H1 (cell line): ENCODE measurements at regions not wholly inside any gene's neighbourhood (a gene's known extent, or its start where the extent isn't known, plus 50 kb on each side); places are given as distances from the start of the nearest gene placed in this dataset.

Source experiments
- HDAC2 ChIP-seq, 2 experiments: fragments of 300-600 bp in 1 of 2; sonication (generic) in 1 of 2; IDR thresholded peaks; 2 replicates each; pipeline ENCODE4 v1.6.1; 2011 to 2012; ENCODE audit warnings: low read depth in 2 of 2, low read length in 2 of 2, mild to moderate bottlenecking in 2 of 2, moderate library complexity in 2 of 2, borderline replicate concordance in 1 of 2, inconsistent platforms in 1 of 2
- HDAC6 ChIP-seq: IDR thresholded peaks from one replicate; pipeline ENCODE4 v1.7.1; 2012; ENCODE audit warnings: low read depth, mild to moderate bottlenecking, inconsistent platforms, low read length, moderate library complexity
- JUND ChIP-seq: IDR thresholded peaks from 2 replicates; pipeline ENCODE4 v1.6.1; 2011; ENCODE audit warnings: mild to moderate bottlenecking, improper control_type of control experiment, low read length
- MAFK ChIP-seq: IDR thresholded peaks from 2 replicates; pipeline ENCODE4 v1.6.1; 2012; ENCODE audit warnings: low read depth, mild to moderate bottlenecking, improper control_type of control experiment, low read length
- TF ChIP-seq, protein P1 (sequence below): IDR thresholded peaks from 2 replicates; pipeline ENCODE4 v1.6.1; 2012; ENCODE audit warnings: low read length, inconsistent platforms

GRCh38 chr1:102531036-102531435 is 534.3 kb upstream of the OLFM3 start (continued):
- TF ChIP-seq HDAC2 (IDR thresholded peaks at IDR 0.05; ENCODE audit: borderline replicate concordance in 1 of 2, low read depth in 2 of 2, low read length in 2 of 2) (no peak), JUND (no peak), MAFK (no peak), HDAC6 (no peak)
- TF ChIP-seq, protein P1, sequence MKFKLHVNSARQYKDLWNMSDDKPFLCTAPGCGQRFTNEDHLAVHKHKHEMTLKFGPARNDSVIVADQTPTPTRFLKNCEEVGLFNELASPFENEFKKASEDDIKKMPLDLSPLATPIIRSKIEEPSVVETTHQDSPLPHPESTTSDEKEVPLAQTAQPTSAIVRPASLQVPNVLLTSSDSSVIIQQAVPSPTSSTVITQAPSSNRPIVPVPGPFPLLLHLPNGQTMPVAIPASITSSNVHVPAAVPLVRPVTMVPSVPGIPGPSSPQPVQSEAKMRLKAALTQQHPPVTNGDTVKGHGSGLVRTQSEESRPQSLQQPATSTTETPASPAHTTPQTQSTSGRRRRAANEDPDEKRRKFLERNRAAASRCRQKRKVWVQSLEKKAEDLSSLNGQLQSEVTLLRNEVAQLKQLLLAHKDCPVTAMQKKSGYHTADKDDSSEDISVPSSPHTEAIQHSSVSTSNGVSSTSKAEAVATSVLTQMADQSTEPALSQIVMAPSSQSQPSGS: no peak
